ENCODE measurements at regions not wholly inside any gene's neighbourhood (a gene's known extent, or its start where the extent isn't known, plus 50 kb on each side); places are given as distances from the start of the nearest gene placed in this dataset.

DNA sequence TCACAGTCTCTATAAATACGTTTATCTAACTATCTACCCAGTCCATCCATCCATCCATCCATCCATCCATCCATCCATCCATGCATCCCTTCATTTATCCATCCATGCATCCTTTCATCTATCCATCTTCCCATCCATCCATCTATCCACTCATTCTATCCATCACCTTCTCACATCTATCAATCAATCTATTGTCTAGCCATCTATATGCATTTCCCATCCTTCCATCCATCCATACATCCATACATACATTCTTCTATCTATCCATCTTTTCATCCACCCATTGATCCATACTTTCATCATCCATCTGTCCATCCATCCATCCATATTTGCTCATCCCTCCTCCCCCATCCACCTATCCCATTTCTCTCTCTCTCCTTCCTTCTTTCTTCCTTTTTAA is 51.6 kb upstream of the CTNNBL1 start:
- TF ChIP-seq POLR2A (IDR thresholded peaks at IDR 0.05; ENCODE audit: low read length), result no peak
- TF ChIP-seq BHLHE40 (IDR thresholded peaks at IDR 0.05; ENCODE audit: low read depth, low read length), result no peak
